RPMI8226 (cell line): ENCODE measurements at regions not wholly inside any gene's neighbourhood (a gene's known extent, or its start where the extent isn't known, plus 50 kb on each side); places are given as distances from the start of the nearest gene placed in this dataset.
"Not testable (repeated sequence)": the region's sequence is repeated elsewhere in the genome, so short reads cannot be mapped to it uniquely, and the experiment has no call there.

Source experiments
- DNase-seq: peaks from one replicate; pipeline ENCODE4 v3.0.0-alpha.2; 2015

GRCh38 chr4:91840359-91840758 lies 463.4 kb upstream of the GRID2 start:
- DNase-seq = no peak

GRCh38 chr4:91846233-91846632 lies 457.5 kb upstream of the GRID2 start:
- no peak for DNase-seq

- DNase-seq = no peak
These were observed 452.3 kb upstream of the GRID2 start for GRCh38 chr4:91851456-91851855.

- DNase-seq = no peak
These were observed 415.8 kb upstream of the GRID2 start for GRCh38 chr4:91887926-91888325.

GRCh38 chr4:91891217-91891616 lies 412.5 kb upstream of the GRID2 start:
- not testable (repeated sequence) for DNase-seq

- DNase-seq = no peak
These were observed 409.8 kb upstream of the GRID2 start for GRCh38 chr4:91894006-91894405.

- no peak for DNase-seq
These were observed 399.2 kb upstream of the GRID2 start for GRCh38 chr4:91904556-91904955.

- no peak for DNase-seq
These were observed 393.8 kb upstream of the GRID2 start for GRCh38 chr4:91909963-91910362.

GRCh38 chr4:91914176-91914804 lies 389.5 kb upstream of the GRID2 start:
- no peak for DNase-seq

- DNase-seq = no peak
These were observed 387.5 kb upstream of the GRID2 start for GRCh38 chr4:91916219-91916618.

GRCh38 chr4:91924625-91925024 lies 379.1 kb upstream of the GRID2 start:
- DNase-seq = no peak

GRCh38 chr4:91935217-91935616 lies 368.5 kb upstream of the GRID2 start:
- no peak for DNase-seq

- DNase-seq = no peak
These were observed 367.5 kb upstream of the GRID2 start for GRCh38 chr4:91936311-91936710.

- no peak for DNase-seq
These were observed 345.8 kb upstream of the GRID2 start for GRCh38 chr4:91957963-91958362.

GRCh38 chr4:91958596-91958995 lies 345.2 kb upstream of the GRID2 start:
- DNase-seq = no peak

GRCh38 chr4:91961504-91961903 lies 342.3 kb upstream of the GRID2 start:
- DNase-seq = no peak

GRCh38 chr4:91963486-91963885 lies 340.3 kb upstream of the GRID2 start:
- DNase-seq = no peak

GRCh38 chr4:91965166-91965565 lies 338.6 kb upstream of the GRID2 start:
- no peak for DNase-seq

GRCh38 chr4:91973479-91974153 lies 330.1 kb upstream of the GRID2 start:
- no peak for DNase-seq

- no peak for DNase-seq
These were observed 319.3 kb upstream of the GRID2 start for GRCh38 chr4:91984466-91984865.

- no peak for DNase-seq
These were observed 313.9 kb upstream of the GRID2 start for GRCh38 chr4:91989914-91990313.

- no peak for DNase-seq
These were observed 313.0 kb upstream of the GRID2 start for GRCh38 chr4:91990726-91991125.

- DNase-seq = no peak
These were observed 306.7 kb upstream of the GRID2 start for GRCh38 chr4:91997045-91997444.

- no peak for DNase-seq
These were observed 290.6 kb upstream of the GRID2 start for GRCh38 chr4:92012899-92013867.
